Left colon (tissue), 2 donors: ENCODE measurements at regions not wholly inside any gene's neighbourhood (a gene's known extent, or its start where the extent isn't known, plus 50 kb on each side); places are given as distances from the start of the nearest gene placed in this dataset.
"Not testable (repeated sequence)": the region's sequence is repeated elsewhere in the genome, so short reads cannot be mapped to it uniquely, and the experiment has no call there.

Experiments used
- ATAC-seq: fragments of 200-7000 bp; cut with Tn5 transposase; one replicate; pipeline ENCODE4 v1.9.1; 2020; ENCODE audit warnings: mild to moderate bottlenecking, moderate library complexity
- DNase-seq, 2 donors: peaks; one replicate each; pipeline ENCODE4 v3.0.0-alpha.2; 2020
- intact Hi-C, 2 donors: fragments of 100-400 bp; cut with DNase I in 1 of 2; cut with micrococcal nuclease in 1 of 2; formaldehyde crosslinking; loops; one replicate each; pipeline versions ENCODE4 v1.11.2 to v1.14.0; 2022; cut with DNase I, micrococcal nuclease
- donor health status: DM: no; HTN: no; CAD: no.
- donor health status: DM: yes; HTN: yes; CAD: no.

DNA sequence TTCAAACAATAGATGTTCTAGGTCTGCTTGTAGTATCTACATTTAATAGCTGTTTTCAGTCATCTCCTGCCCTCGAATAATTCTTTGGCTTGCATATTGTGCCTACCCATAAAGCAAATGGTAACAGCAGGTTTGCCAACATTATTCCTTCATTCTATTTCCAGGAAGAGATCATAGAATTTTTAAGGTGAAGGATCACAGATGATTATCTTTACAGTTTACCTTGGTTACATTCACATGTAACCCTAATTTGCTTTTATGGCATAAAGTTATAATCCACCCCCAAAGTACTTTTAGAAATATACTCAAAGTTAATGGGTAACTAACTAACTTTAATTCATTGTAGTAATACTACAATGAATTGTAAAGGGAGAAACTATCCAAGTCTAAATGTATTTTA lies 315.5 kb downstream of the NSUN3 start:
- intact Hi-C loops, result no loop called here
- ATAC-seq, result peak; percentile 95
- no peak for DNase-seq

DNA sequence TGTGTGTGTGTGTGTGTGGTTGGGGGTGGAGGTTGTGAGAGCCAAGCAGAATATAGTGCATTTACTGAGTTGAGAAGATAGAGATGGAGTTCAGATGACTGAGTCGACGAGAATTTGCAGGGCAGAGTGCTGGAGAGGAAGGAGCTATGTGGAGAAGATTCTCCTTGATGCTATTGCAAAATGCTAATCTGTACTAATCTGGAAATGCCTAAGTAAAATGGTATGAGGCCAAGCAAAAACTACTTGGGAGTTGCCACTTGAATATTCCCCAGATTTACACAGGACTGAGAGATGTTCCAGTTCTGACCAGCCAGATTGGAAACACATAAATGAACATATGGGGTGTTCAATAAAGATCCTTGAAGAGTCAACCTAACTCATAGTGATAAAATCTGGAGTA lies 316.4 kb downstream of the NSUN3 start:
- ATAC-seq (no peak), DNase-seq (no peak)
- intact Hi-C loops, result no loop called here

DNA sequence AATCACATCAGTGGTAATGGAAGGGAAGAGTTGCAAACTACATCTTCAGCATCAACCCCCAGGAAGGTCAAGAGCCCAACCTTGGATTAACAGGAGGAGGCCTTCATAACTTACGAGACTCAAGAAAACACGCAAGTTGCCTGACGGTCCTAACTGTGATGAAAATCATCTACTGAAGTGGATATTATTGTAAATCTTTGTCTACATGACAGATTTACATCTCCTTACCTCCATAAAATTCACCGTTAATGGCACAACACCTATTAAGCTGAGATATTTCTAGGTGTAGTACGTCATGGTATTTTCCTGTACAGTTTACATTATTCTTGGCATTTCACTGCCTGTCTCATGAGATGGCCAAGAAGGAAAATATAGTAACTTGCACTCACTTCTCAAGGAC lies 332.0 kb downstream of the NSUN3 start:
- intact Hi-C loops, result no loop called here
- DNase-seq, result no peak
- no peak for ATAC-seq

DNA sequence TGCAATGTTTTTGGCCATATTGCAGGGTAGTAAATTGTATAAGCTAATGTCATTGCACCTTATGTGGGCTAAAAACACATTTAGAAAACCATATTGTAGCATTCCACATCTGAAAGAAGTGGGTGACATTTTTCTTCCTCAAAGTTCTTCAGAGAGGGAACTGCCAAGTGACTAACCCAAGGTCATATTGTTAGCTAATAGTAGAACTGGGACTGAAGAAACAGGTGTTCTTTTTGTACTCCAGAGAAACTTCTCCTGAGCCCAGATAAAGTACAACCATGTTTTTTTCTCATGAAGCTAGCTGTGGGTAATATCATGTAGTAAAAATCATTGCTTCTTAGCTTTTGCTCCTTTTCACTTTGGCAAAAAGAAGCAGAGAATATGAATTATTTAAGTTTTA lies 333.0 kb downstream of the NSUN3 start:
- intact Hi-C loops, result no loop called here
- DNase-seq (no peak), ATAC-seq (no peak)

DNA sequence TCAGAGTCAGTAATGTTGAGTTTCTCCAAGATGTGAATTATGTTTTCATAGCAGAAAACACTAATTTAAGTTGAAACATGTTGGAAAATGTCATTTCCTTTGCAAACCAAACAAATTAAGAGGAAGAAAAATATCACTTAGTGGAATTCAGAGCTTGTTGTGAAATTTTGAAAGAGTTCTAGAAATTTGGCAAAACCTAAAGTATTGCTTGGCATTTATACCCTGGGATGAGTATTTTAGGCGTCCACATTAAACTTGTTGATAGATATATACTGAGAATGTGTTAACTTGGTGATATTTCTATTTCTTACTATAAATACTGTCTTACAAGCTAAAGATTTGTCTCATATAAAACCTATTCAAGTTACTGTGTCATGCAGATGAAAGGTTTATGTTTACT lies 335.2 kb downstream of the NSUN3 start:
- intact Hi-C loops, result no loop called here
- no peak for DNase-seq
- no peak for ATAC-seq

DNA sequence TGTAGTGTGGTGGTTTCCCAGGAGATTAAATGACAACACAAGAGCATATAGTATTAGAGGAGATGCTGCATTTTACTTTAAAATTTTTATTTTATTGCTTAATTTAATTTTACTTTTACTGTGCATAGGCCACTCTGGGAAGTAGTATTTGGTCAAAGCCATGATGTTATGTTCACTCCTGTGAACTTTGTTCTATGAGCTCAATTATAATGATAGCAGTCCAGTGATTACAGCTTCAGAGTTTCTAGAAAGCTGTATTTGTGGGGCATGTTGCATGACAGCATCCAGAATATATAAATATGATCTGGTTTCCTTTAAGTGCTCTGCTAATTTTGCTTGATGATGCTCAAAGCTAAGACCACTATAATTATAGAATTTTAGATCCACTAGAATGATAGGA lies 338.6 kb downstream of the NSUN3 start:
- DNase-seq (no peak), ATAC-seq (peak; percentile 92)
- intact Hi-C loops, result no loop called here

DNA sequence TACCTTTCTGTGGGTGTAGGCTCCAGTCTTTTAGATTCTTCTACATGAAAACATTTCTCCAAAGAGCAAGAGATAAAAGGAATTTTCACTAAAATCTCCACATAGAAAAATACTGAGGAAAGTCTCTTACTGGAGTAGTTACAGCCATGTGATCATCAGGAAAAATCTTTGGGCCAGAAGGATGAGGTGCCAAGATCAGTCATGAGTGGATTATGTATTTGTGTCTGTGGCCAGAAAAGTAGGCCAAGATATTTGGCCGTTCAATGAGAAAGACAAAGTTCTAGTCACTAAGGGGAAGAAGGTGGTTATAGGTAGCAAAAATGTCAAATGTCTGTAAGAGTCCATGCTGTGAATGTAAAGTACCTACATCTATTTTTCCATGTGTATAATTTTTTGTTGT lies 339.3 kb downstream of the NSUN3 start:
- ATAC-seq (no peak), DNase-seq (no peak)
- intact Hi-C loops, result no loop called here

DNA sequence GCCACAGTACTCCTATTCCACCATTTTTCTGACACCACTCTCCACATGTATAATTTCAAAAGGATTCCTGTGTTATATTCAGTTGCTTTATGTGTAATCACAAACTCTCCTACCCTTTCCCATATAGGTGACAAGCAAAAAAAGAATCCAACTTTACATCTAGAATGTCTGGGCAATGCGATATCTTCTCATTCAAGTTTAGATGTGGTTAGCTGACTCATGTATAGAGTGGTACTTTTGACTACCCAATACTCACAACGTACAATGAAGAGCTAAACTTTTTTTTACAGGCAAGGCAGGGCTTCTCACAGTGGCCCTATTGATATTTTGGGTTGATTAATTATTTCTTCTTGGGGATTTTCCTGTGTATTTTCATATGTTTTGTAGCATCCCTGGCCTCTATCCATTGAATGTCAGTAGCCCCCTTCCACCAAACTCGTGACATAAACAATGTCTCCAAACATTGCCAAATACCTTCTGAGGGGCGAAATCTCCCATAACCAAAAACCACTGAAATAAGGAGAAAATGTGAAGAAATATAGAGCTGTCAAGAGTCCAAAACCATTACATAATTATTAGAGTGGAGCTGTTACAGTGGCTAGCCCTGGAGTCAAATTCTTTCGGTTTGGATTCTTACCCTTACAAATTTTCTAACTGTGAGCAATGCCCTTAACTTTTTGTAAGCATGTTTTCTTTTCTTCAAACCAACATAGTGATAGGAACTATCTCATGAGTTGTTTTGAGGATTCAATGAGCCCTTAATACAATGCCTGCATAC lies 342.6 kb downstream of the NSUN3 start:
- ATAC-seq (no peak), DNase-seq (no peak)
- intact Hi-C loops, result no loop called here

DNA sequence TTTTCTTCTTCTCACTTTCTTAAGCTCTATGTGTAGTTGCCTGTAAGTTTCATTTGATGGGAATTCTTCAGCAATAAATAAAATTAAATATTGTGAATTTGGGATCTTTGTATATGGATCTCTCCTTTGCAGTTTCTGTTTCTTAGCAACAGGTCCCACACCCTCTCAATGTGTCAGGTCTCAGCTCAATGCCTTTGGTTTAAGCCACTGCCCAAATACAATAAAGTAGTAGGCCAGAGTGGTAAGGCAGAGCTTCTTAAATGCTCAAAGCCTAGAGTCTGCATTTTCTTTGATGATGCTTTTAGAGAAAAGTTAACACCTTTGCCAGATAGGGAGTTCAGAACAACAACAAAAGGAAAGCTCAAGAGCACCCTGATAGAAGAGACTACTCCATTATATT lies 343.7 kb downstream of the NSUN3 start:
- DNase-seq (no peak), ATAC-seq (no peak)
- intact Hi-C loops, result no loop called here

DNA sequence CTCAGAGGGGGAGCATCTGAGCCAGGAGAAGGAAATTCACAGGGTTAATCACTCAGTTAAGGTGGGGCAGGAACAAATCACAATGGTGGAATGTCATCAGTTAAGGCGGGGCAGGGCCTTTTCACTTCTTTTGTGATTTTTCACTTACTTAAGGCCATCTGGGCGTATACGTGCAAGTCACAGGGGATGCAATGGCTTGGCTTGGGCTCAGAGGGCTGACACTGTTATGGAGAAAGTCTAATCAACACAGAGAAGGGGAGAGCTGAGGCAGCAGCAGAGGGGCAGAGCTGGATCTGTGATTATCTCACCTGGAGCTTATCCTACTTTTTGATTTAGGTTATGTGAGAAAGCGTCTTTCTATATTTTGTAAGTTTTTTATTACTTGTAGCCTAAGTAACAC lies 350.1 kb downstream of the NSUN3 start:
- intact Hi-C loops, DNase-seq, ATAC-seq: not testable (repeated sequence)

DNA sequence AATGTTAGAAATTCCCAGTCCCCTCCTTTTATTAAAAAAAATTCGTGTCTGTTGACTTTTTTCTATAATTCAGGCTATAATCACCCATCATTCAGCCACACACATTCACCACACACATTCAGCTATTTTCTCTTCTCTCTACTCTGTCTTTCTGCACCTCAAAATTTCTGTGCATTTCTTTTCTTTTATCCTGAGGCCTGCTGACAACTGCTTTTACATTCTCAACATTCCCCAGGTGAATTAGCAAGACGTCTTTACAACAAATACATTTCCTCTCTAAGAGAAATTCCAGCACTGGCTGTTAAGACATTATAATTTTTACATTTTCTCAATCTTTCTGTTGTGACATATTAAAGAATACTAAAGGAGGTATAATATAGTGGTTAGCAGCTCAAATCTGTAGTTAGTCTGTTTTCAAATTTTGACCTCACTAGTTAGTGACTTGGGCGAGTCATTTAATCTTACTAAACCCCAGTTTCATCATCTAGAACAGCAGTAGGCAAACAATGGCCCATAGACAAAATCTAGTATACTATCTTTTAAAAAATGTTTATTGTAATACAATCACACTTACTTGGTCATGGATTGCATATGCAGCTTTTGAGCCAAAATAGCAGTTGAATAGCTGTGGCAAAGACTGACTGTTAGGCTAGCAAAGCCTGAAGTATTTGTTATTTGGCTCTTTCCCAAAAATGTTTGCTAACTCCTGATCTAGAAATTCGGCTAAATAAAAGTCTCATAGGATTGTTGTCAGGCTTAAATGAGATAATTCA lies 350.7 kb downstream of the NSUN3 start:
- intact Hi-C loops, result no loop called here
- no peak for ATAC-seq
- DNase-seq, result no peak

DNA sequence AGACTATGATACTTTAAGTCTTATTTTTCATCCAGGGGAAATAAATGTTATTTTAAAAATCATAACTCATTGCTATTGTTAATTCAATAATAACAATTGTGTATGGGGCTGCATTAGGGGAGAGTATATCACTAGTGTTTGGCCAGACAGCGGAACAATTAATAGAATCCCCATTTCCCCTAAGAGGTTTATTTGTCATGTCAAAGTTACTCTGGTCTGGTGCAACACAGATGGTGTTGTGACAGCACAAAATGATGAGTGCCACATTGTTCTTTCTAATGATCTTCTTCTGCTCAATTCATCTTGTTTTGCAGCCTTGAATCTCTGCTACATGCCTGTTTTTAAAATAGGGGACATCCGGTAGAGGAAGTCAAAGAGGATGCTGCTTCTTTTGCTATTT lies 351.6 kb downstream of the NSUN3 start:
- ATAC-seq (no peak), DNase-seq (no peak)
- intact Hi-C loops, result no loop called here

DNA sequence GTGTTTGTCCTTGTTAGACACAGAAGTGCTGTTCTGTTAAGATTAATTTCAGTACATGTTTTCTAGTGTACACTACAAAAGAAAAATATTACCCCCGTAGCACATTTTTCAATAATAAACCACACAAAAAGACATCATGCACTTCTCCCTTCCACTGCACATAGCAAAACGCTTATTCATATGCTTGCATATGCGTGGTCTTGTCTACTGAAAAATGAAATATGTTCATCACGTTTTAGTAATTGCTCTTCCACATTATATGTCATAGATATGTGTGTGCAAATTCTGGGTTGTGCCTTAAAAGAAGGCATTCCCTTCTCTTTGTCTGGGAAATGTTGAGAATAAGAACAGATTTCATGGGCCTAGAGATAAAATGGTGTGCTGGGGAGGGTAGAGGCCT lies 353.9 kb downstream of the NSUN3 start:
- no peak for DNase-seq
- intact Hi-C loops, result no loop called here
- ATAC-seq, result no peak

DNA sequence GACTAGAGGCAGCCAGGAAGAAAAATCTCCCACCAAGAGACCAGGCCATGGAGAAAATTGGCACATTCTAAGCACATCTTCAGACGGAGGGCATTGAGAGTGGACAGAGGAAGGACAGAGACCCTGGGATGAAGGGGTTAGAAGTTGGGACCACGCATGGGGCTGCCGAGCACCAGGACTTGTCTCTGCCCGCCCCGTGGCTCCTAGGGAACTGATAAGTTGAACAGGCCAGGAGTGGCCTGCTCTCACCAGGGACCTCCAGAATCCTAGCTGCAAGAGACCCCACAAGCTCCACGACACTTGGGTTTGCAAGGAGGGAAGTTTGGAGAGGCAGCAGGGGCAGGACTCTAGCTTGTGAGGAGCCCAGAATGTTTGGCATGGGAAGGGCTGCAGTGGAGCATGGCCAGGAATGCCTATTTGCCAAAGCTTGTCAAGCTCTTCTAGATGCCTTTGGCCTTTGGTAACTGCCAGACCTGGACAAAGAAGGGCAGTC lies 355.1 kb downstream of the NSUN3 start:
- no peak for DNase-seq
- no peak for ATAC-seq
- intact Hi-C loops, result no loop called here

DNA sequence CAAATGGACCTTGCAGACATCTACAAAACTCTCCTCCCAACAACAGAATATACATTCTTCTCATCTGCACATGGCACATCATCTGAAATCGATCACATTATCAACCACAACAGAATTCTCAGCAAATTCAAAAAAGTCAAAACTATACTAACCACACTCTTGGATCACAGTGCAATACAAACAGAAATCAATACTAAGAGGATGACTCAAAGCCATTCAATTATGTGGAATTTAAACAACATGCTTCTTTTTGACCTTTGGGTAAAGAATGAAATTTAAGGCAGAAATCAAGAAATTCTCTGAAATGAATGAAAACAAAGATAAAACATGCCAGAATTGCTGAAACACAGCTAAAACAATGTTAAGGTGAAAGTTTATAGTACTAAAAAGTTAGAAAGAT lies 358.1 kb downstream of the NSUN3 start:
- intact Hi-C loops, result no loop called here
- DNase-seq (no peak), ATAC-seq (no peak)

DNA sequence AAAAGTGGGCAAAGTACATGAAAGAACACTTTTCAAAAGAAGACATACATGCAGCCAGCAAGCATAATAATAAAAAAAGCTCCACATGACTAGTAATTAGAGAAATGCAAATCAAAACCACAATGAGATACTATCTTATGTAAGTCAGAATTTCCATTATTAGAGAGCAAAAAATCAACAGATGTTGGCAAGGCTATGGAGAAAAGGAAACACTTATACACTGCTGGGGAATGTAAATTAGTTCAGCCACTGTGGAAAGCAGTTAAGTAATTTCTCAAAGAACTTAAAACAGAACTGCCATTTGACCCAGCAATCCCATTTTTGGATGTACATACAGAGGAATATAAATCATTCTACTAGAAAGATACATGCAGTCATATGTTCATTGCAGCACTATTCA lies 360.7 kb downstream of the NSUN3 start:
- DNase-seq, result no peak
- intact Hi-C loops, result no loop called here
- no peak for ATAC-seq

DNA sequence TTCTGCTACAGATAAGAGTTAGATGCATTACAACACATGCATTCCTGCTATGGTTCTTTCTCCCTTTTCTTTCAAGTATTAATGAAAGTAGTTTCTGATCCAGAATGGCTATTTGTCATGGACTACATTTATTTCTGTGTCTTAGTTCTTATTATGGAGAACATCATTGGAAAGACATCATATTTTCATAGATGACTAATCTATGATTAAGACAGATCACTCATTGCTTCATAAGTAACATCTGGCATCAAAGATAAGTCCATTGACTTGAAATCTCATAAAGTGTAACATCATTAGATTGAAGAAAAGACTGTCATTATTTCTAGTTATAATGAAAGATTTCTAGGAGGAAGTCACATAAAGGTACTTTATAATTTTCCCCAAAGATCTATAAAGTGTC lies 366.7 kb downstream of the NSUN3 start:
- ATAC-seq, result no peak
- intact Hi-C loops, result no loop called here
- DNase-seq, result no peak

DNA sequence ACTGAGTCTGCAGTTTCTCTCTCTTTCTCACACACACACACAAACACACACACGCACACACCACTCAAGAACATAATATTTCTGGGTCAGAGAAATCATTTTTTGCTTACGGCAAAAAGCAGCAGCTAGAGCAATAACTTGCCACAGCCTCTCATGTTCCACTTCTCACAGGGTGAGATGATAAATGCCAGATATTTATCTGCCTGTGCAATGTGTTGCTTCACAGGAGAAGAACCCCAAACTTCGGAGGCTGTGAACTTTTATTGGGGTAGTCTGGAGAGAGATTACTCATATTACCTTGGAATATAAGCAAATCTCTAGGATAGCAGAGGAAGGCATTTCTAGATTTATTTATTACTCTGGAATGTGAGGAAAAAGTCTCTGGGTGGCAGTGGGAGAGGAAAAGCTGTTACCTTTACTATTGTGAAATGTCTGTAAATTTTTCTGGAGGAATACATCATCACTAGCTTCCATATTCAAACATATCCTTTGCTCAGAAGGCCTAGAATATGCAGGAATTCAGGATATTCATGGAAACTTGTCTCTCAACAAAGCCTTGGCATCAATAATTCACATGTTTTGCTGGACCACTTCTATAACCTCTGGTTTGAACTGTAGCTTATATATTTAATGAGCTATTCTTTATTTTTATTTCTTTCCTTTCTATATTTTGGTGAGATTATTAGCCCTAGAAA lies 369.2 kb downstream of the NSUN3 start:
- intact Hi-C loops, result no loop called here
- DNase-seq, result no peak
- ATAC-seq, result no peak

DNA sequence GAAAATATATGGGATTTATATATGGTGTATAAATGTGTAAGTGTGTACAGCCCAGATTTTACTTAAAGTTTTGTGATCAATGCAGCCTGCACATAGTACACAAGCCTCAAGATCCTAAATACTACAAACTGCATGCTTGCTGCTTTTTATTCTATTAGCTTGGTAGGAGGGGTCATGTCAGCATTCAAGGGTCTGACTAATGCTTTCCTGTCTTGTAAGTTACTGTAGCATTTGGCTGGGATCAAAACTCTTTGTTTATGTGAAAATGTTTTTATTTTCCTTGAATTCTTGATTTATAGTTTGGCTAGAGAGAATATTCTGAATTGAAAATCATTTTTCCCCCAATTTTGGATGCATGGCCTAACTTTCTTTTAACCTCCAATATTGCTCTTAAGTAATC lies 370.9 kb downstream of the NSUN3 start:
- intact Hi-C loops, result no loop called here
- ATAC-seq, result no peak
- DNase-seq, result no peak
